ENCODE measurements at regions not wholly inside any gene's neighbourhood (a gene's known extent, or its start where the extent isn't known, plus 50 kb on each side); places are given as distances from the start of the nearest gene placed in this dataset.
"Not testable (repeated sequence)": the region's sequence is repeated elsewhere in the genome, so short reads cannot be mapped to it uniquely, and the experiment has no call there.

GRCh38 chr2:147351784-147352183 is 493.0 kb upstream of the ACVR2A start:
- DNase-seq, result no peak

- DNase-seq, result no peak
Measured at GRCh38 chr2:147348931-147349555, 495.8 kb upstream of the ACVR2A start.

GRCh38 chr2:147346142-147346541 is 498.7 kb upstream of the ACVR2A start:
- no peak for DNase-seq

- no peak for DNase-seq
Measured at GRCh38 chr2:147345246-147345645, 499.6 kb upstream of the ACVR2A start.

GRCh38 chr2:147342329-147342728 is 502.5 kb upstream of the ACVR2A start:
- DNase-seq, result no peak

GRCh38 chr2:147331790-147332419 is 512.9 kb upstream of the ACVR2A start:
- DNase-seq, result no peak

GRCh38 chr2:147330925-147331324 is 513.9 kb upstream of the ACVR2A start:
- DNase-seq, result no peak

GRCh38 chr2:147327613-147328012 is 517.2 kb upstream of the ACVR2A start:
- no peak for DNase-seq

GRCh38 chr2:147325990-147326389 is 518.8 kb upstream of the ACVR2A start:
- no peak for DNase-seq

GRCh38 chr2:147320146-147320545 is 524.7 kb upstream of the ACVR2A start:
- DNase-seq, result no peak

- no peak for DNase-seq
Measured at GRCh38 chr2:147311058-147311430, 533.8 kb upstream of the ACVR2A start.

GRCh38 chr2:147310335-147311057 is 534.3 kb upstream of the ACVR2A start:
- DNase-seq, result no peak

- DNase-seq, result no peak
Measured at GRCh38 chr2:147297820-147298219, 547.0 kb upstream of the ACVR2A start.

GRCh38 chr2:147294825-147295392 is 549.9 kb upstream of the ACVR2A start:
- no peak for DNase-seq

GRCh38 chr2:147293991-147294824 is 550.6 kb upstream of the ACVR2A start:
- DNase-seq, result no peak

- no peak for DNase-seq
Measured at GRCh38 chr2:147288131-147288530, 556.7 kb upstream of the ACVR2A start.

- DNase-seq, result no peak
Measured at GRCh38 chr2:147275943-147276342, 568.9 kb upstream of the ACVR2A start.

GRCh38 chr2:147273628-147274027 is 571.2 kb upstream of the ACVR2A start:
- DNase-seq, result no peak

- DNase-seq, result no peak
Measured at GRCh38 chr2:147273106-147273505, 571.7 kb upstream of the ACVR2A start.

GRCh38 chr2:147269581-147269980 is 575.2 kb upstream of the ACVR2A start:
- not testable (repeated sequence) for DNase-seq

GRCh38 chr2:147260241-147260640 is 584.6 kb upstream of the ACVR2A start:
- DNase-seq, result no peak

- peak; percentile 89 for DNase-seq
Measured at GRCh38 chr2:147255812-147256211, 589.0 kb upstream of the ACVR2A start.

Measured in DMS79 treated with DMSO at 0.1 percent for 48 hours (cell line).